SK-N-MC (cell line): ENCODE measurements at regions not wholly inside any gene's neighbourhood (a gene's known extent, or its start where the extent isn't known, plus 50 kb on each side); places are given as distances from the start of the nearest gene placed in this dataset.

Source experiments
- DNase-seq: peaks from one replicate; pipeline ENCODE4 v3.0.0-alpha.2; 2011; ENCODE audit warnings: low read depth, low spot score
- H3K27ac ChIP-seq: fragments of 200-600 bp; sonication (generic); 2 replicates; pipeline ENCODE4 v1.5.1; 2016; ENCODE audit warnings: mixed run types
- H3K36me3 ChIP-seq: fragments of 200-600 bp; sonication (generic); 2 replicates; pipeline ENCODE4 v1.6.1; 2017; ENCODE audit warnings: antibody characterized with exemption, low read length, mixed read lengths; ENCODE audit not compliant: insufficient read depth
- H3K4me3 ChIP-seq: fragments of 200-600 bp; sonication (generic); 2 replicates; pipeline ENCODE4 v1.5.1; 2016
- H3K9ac ChIP-seq: fragments of 200-600 bp; sonication (generic); 2 replicates; pipeline ENCODE4 v1.8.0; 2017; ENCODE audit warnings: mixed run types, mixed read lengths; ENCODE audit not compliant: insufficient read length
- H3K9me3 ChIP-seq: fragments of 200-600 bp; sonication (generic); 2 replicates; pipeline ENCODE4 v1.6.1; 2017; ENCODE audit warnings: low read depth, mild to moderate bottlenecking, antibody characterized with exemption, low read length, moderate library complexity, mixed read lengths
- EZH2 ChIP-seq: fragments of 200-600 bp; sonication (generic); IDR thresholded peaks from one replicate; pipeline ENCODE4 v1.6.1; 2017; ENCODE audit warnings: antibody characterized with exemption
- FOXP2 ChIP-seq: optimal IDR thresholded peaks from 2 replicates; pipeline ENCODE3; 2011; ENCODE audit warnings: mild to moderate bottlenecking, moderate library complexity; ENCODE audit not compliant: insufficient read depth; ENCODE audit errors: extremely low read length, control extremely low read depth
- POLR2AphosphoS5 ChIP-seq: IDR thresholded peaks from 2 replicates; pipeline ENCODE4 v1.6.1; 2012; ENCODE audit warnings: mild to moderate bottlenecking, low read depth, low read length, borderline replicate concordance

GRCh38 chr6:91730710-91731109, 1143.8 kb upstream of the MAP3K7 start:
- Histone ChIP-seq H3K9ac (no peak overlapping the region), H3K4me3 (no peak overlapping the region), H3K27ac (no peak overlapping the region), H3K9me3 (no peaks in the 10 kb centered on the region), H3K36me3 (no peaks in the 10 kb centered on the region)
- DNase-seq, result no peak
- TF ChIP-seq EZH2, result no peak
- TF ChIP-seq FOXP2, result no peak
- TF ChIP-seq POLR2AphosphoS5, result no peak

- no peak overlapping the region for H3K9ac ChIP-seq
- H3K9me3 ChIP-seq, result no peaks in the 10 kb centered on the region
- TF ChIP-seq POLR2AphosphoS5, result no peak
- no peak for TF ChIP-seq FOXP2
- TF ChIP-seq EZH2, result no peak
- DNase-seq, result no peak
- H3K27ac ChIP-seq, result no peak overlapping the region
- H3K36me3 ChIP-seq, result no peaks in the 10 kb centered on the region
- no peak overlapping the region for H3K4me3 ChIP-seq
Observed at GRCh38 chr6:91720324-91720723, 1133.5 kb upstream of the MAP3K7 start.

- Histone ChIP-seq H3K27ac (no peak overlapping the region), H3K4me3 (no peak overlapping the region), H3K9me3 (no peaks in the 10 kb centered on the region), H3K36me3 (no peaks in the 10 kb centered on the region), H3K9ac (no peak overlapping the region)
- no peak for DNase-seq
- TF ChIP-seq POLR2AphosphoS5 (no peak), EZH2 (no peak), FOXP2 (no peak)
Observed at GRCh38 chr6:91719414-91719813, 1132.5 kb upstream of the MAP3K7 start.

- Histone ChIP-seq H3K4me3 (no peak overlapping the region), H3K36me3 (no peaks in the 10 kb centered on the region), H3K9me3 (no peaks in the 10 kb centered on the region), H3K27ac (no peak overlapping the region), H3K9ac (no peak overlapping the region)
- TF ChIP-seq FOXP2, result no peak
- TF ChIP-seq EZH2, result no peak
- no peak for TF ChIP-seq POLR2AphosphoS5
- DNase-seq, result no peak
Observed at GRCh38 chr6:91718198-91718597, 1131.3 kb upstream of the MAP3K7 start.

- no peak for DNase-seq
- H3K4me3 ChIP-seq, result no peak overlapping the region
- H3K9ac ChIP-seq, result no peak overlapping the region
- no peaks in the 10 kb centered on the region for H3K36me3 ChIP-seq
- no peak overlapping the region for H3K27ac ChIP-seq
- TF ChIP-seq POLR2AphosphoS5 (no peak), EZH2 (no peak), FOXP2 (no peak)
- H3K9me3 ChIP-seq, result no peaks in the 10 kb centered on the region
Observed at GRCh38 chr6:91717094-91717493, 1130.2 kb upstream of the MAP3K7 start.

- Histone ChIP-seq H3K27ac (no peak overlapping the region), H3K36me3 (no peaks in the 10 kb centered on the region), H3K9me3 (no peaks in the 10 kb centered on the region), H3K9ac (no peak overlapping the region), H3K4me3 (no peak overlapping the region)
- no peak for DNase-seq
- TF ChIP-seq EZH2 (no peak), FOXP2 (no peak), POLR2AphosphoS5 (no peak)
Observed at GRCh38 chr6:91716361-91716760, 1129.5 kb upstream of the MAP3K7 start.

GRCh38 chr6:91715171-91715805, 1128.4 kb upstream of the MAP3K7 start:
- H3K27ac ChIP-seq, result no peak overlapping the region
- H3K9me3 ChIP-seq, result no peaks in the 10 kb centered on the region
- no peaks in the 10 kb centered on the region for H3K36me3 ChIP-seq
- no peak overlapping the region for H3K9ac ChIP-seq
- TF ChIP-seq POLR2AphosphoS5 (no peak), FOXP2 (no peak), EZH2 (no peak)
- DNase-seq, result no peak
- H3K4me3 ChIP-seq, result no peak overlapping the region

- no peak for DNase-seq
- H3K36me3 ChIP-seq, result no peaks in the 10 kb centered on the region
- H3K9me3 ChIP-seq, result no peaks in the 10 kb centered on the region
- H3K4me3 ChIP-seq, result no peak overlapping the region
- H3K27ac ChIP-seq, result no peak overlapping the region
- H3K9ac ChIP-seq, result no peak overlapping the region
- TF ChIP-seq FOXP2, result no peak
- TF ChIP-seq EZH2, result no peak
- no peak for TF ChIP-seq POLR2AphosphoS5
Observed at GRCh38 chr6:91713911-91714310, 1127.0 kb upstream of the MAP3K7 start.

- Histone ChIP-seq H3K36me3 (no peaks in the 10 kb centered on the region), H3K4me3 (no peak overlapping the region), H3K9me3 (no peaks in the 10 kb centered on the region), H3K27ac (no peak overlapping the region), H3K9ac (no peak overlapping the region)
- DNase-seq, result no peak
- TF ChIP-seq POLR2AphosphoS5 (no peak), FOXP2 (no peak), EZH2 (no peak)
Observed at GRCh38 chr6:91711518-91711917, 1124.6 kb upstream of the MAP3K7 start.
